Ramos (cell line): ENCODE measurements at regions not wholly inside any gene's neighbourhood (a gene's known extent, or its start where the extent isn't known, plus 50 kb on each side); places are given as distances from the start of the nearest gene placed in this dataset.

Source experiments
- in situ Hi-C: fragments of 300-500 bp; cut with MboI; formaldehyde crosslinking; loops from one replicate; pipeline ENCODE4 v1.14.3; 2022; ENCODE audit warnings: low sequenced_read_pairs; ENCODE audit not compliant: unreplicated experiment

- in situ Hi-C loops = no loop called here
Observed at GRCh38 chrX:4762196-4762595, 1048.7 kb upstream of the PRKX start.

DNA sequence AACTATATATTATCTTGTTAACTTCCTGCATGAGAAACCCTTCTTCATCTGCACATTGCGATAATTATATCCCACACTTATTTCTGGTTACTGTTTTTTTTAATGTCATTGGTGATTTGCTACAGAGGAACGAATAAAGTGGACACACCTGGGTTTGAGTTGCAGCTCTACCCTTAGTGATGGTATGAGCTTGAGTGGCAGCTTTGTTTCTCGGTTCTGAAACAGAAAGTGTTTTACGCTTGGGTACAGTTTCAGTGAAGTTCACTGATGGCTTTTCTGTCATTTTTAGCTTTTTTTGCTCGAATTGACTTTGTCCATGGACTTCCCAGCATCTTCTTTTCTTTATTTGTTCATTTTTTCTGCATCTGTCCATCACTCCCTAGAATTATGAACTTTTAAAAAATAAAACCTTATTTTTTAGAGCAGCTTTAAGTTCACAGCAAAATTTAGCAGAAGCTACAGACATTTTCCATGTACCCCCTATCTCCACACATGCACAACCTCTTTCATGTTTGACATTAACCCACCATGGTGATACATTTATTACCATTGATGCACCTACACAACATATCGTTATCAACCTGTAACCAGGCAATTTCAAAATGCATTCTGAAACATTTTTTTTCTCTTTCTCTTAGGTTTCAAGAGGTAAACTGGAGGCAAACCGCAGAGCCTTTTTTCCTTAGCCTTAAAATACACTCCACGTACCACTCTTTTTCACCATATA, 1041.6 kb upstream of the PRKX start:
- in situ Hi-C loops = no loop called here

- in situ Hi-C loops = no loop called here
Observed at GRCh38 chrX:4741024-4741423, 1027.6 kb upstream of the PRKX start.

- in situ Hi-C loops = no loop called here
Observed at GRCh38 chrX:4735299-4735698, 1021.9 kb upstream of the PRKX start.

DNA sequence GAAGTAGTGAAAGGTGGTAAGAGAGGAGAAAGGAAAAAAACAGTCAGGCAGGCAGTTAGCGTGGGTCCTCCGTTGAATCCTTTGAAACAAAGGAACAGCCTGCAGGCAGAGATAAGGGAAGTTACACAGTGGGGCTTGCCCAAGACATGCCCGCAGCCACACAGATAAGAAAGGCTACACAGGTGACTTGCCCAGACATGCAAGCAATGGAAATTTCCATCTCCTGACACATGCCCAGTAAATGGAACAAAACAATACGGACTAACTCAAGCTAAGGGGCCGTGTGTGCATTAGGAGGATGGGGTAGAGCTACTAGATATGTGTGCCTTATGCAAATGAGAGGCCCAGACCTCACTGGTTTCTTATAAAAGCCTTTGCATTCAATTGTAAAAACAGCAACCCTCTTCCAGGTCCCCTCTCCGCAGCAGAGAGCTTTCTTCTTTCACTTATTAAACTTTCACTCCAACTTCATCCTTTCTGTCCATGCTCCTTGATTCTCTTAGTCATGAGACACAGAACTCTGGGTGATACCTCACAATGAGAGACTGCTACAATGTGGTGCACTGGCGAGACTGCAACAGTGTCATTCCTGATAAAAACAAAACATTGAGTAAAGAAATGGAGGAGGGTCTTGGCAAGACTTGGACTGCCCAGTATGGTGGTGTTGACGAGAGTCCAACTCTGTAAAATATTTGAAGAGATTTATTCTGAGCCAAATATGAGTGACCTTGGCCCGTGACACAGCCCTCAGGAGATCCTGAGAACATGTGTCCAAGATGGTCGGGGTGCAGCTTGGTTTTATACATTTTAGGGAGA, 997.4 kb upstream of the PRKX start:
- in situ Hi-C loops = no loop called here

GRCh38 chrX:4708970-4709760, 995.7 kb upstream of the PRKX start:
- in situ Hi-C loops = no loop called here

GRCh38 chrX:4706961-4707360, 993.5 kb upstream of the PRKX start:
- in situ Hi-C loops = no loop called here

DNA sequence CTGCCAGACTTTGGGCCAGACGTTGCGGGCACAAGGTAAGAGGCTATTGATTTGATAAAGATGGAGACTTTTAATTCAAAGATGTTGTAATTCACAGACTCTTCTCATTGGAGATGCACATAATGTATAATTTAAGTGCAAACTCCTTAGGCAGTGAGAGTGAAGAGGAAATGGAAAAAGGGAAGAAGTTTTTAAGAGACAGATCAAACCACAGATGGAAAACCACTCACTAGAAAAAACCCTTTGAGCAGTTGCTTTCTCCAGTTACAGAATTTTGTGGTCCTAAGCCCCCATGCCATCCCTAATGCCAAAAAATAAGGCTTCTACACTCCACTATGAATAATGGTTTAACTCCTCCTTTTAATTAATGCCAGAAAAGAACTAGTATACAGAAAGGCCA, 977.1 kb upstream of the PRKX start:
- in situ Hi-C loops = no loop called here

DNA sequence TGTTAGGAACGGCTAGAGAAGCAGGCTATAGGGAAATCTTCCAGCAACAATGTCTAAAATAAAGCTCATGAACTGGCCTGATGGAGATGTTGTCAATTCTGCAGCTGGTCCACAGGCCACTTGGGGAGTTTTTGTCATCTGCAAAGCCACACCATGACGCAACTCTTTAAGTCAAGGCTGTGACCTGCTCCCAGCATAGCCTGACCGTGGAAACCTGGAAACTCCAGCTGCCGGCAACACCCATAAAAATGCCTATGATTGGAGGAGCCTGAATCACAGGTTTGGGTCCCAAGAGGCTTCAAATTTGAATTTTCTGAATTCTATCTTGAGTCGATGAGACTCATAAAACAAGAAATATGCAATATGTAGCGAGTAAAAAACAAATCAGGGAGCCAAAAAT, 969.2 kb upstream of the PRKX start:
- in situ Hi-C loops = no loop called here

DNA sequence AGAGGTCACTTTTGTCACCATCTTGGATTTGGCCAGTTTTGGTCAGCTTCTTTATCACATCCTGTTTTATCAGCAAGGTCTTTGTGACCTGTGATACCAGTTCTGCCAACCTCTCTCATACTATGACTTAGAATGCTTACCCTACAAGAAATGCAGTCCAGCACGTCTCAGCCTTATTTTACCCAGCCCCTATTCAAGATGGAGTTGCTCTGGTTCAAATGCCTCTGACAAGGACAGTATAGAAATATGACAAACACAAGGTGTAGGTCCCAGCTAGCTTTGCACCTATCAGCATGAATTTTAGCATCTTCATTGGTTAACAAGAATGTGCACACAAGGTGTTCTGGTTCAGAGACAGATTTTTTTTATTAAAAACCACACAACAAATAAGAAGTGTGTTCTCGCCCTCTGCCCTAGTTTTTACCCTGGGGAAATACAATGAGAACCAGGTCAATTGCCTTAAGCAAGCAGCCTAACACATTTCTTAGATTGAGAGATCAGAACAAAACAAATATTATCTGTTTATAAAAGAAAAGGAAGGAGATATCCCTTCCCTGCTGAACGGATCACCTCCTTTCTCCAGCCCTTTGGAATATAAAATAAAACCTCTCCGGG, 962.3 kb upstream of the PRKX start:
- in situ Hi-C loops = no loop called here

- in situ Hi-C loops = no loop called here
Observed at GRCh38 chrX:4674028-4674782, 960.8 kb upstream of the PRKX start.

- in situ Hi-C loops = no loop called here
Observed at GRCh38 chrX:4671344-4671743, 957.9 kb upstream of the PRKX start.

GRCh38 chrX:4670606-4671005, 957.2 kb upstream of the PRKX start:
- in situ Hi-C loops = no loop called here

DNA sequence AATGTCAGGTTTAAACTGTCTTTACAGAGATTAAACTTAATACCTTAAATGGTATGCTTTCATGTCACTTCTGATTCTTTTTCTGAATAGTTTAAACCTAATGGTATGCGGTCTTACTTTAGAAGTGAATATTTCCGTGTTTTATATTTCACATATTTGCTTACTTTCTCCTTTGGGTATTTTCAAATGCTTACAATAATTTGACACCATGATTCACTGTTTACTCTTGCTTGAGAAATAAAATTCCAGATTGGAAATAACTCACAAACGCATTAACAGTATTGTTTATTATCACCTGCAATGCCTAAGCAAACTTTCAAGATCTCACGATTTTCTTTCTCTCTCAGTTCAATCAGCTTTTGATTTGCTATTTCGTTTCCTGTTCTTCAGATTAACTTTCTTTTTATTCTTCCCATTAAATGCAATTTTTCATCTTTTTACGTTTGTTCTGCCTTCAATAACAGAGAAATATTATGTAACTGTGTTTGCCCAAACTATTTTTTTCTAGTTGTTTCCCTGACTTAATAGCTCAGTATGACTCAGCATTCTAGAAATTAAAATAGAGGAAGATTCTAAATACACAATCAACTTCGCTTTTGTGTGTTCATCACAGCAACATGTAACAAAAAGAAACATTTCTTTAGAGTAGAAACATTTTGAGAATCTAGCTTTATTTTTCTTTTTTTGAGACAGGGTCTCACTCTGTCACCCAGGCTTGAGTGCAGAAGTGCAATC, 955.5 kb upstream of the PRKX start:
- in situ Hi-C loops = no loop called here

GRCh38 chrX:4663085-4663484, 949.6 kb upstream of the PRKX start:
- in situ Hi-C loops = no loop called here

GRCh38 chrX:4661771-4662170, 948.3 kb upstream of the PRKX start:
- in situ Hi-C loops = no loop called here

GRCh38 chrX:4656419-4656818, 943.0 kb upstream of the PRKX start:
- in situ Hi-C loops = no loop called here

DNA sequence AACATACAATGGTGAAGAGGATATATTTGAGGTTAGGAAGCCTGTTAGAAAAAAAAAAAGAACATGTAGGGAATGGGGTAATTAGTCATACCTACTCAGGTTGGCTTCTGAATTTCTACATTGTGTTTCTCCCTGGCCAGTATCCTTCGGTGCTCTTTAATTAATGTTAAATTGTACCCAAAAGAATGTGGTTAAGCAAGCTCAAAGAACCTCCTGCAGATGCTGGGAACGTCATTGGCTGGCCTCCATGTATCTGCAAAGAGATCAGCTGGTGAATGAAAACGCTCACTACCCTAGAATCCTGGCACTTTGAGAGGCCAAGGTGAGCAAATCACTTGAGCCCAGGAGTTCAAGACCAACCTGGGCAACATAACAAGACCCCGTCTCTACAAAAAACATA, 942.3 kb upstream of the PRKX start:
- in situ Hi-C loops = no loop called here

DNA sequence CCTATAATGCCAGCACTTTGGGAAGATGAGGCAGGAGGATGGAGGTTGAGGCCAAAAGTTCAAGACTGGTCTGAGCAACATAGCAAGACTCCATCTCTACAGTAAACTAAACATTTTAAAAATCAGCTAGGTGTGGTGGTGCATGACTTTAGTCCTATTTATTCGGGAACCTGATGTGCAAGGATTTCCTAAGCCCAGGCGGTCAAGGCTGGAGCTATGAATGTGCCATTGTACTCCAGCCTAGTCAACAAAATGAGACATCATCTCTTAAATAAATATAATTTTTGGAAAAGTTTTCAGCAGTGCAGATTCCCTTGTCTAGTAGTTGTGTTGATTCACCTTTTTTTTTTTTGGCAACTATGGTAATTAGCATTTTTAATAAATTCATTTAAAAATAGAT, 928.7 kb upstream of the PRKX start:
- in situ Hi-C loops = no loop called here
